ENCODE measurements at regions not wholly inside any gene's neighbourhood (a gene's known extent, or its start where the extent isn't known, plus 50 kb on each side); places are given as distances from the start of the nearest gene placed in this dataset.

DNA sequence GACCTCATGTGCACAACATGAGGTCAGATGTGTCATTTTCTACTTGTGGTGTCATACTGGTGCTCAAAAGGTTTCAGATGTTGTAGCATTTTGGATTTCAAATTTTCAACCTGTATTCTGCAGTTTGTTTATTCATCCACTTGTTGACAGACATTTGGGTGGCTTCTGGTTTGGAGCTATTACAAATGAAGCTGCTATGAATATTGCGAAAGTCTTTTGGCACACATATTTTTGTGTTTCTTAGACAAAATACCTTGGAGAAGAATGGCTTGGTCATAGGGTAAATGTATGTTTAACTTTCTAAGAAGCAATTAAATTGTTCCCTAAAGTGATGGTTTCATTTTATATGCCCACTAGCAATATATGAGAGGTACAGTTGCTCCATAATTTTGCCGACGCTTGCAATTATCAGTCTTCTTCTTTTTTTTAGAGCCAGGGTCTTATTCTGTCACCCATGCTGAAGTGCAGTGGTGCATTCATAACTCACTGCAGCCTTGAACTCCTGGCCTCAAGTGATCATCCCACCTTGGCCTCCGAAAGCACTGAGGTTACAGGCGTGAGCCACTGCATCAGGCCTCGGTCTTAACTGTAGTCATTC, 70.7 kb upstream of the TRPC7 start:
- no peak for DNase-seq (ENCODE audit: low spot score)
- H3K9me3 ChIP-seq (ENCODE audit: low read depth) = no peaks in the 10 kb centered on the region
- Mint-ChIP-seq H3K36me3 (no peaks in the 10 kb centered on the region), H3K4me3 (no peak overlapping the region), H3K27me3 (ENCODE audit: insufficient read depth, low read depth) (no peaks in the 10 kb centered on the region), H3K4me1 (peaks cover 5% of the 10 kb centered on the region), H3K9me3 (no peaks in the 10 kb centered on the region), H3K27ac (no peak overlapping the region)
- no peaks in the 10 kb centered on the region for H4K20me1 ChIP-seq (ENCODE audit: low read depth)
- H2AFZ ChIP-seq (replicated peaks) = no peak overlapping the region
- H3K27me3 ChIP-seq = no peaks in the 10 kb centered on the region
- H3K4me1 ChIP-seq = no peaks in the 10 kb centered on the region
- no peak overlapping the region for H3K27ac ChIP-seq
- H3K4me3 ChIP-seq = no peak overlapping the region
- no peak overlapping the region for H3K9ac ChIP-seq
- TF ChIP-seq EZH2phosphoT487 (IDR thresholded peaks at IDR 0.05) (no peak), EZH2 (IDR thresholded peaks at IDR 0.05) (no peak), CTCF (IDR thresholded peaks at IDR 0.05) (no peak)
- H3K36me3 ChIP-seq = no peaks in the 10 kb centered on the region
- H3K79me2 ChIP-seq (ENCODE audit: low read depth) = no peaks in the 10 kb centered on the region
- H3F3A ChIP-seq (ENCODE audit: low read depth) = no peaks in the 10 kb centered on the region
- no peak overlapping the region for H3K4me2 ChIP-seq

- Histone ChIP-seq H3K4me3 (no peak overlapping the region), H3K4me1 (no peaks in the 10 kb centered on the region), H3K9ac (no peak overlapping the region), H3K27ac (no peak overlapping the region), H4K20me1 (ENCODE audit: low read depth) (no peaks in the 10 kb centered on the region), H3K27me3 (no peaks in the 10 kb centered on the region), H3F3A (ENCODE audit: low read depth) (no peaks in the 10 kb centered on the region), H3K4me2 (no peak overlapping the region), H3K36me3 (no peaks in the 10 kb centered on the region), H3K9me3 (ENCODE audit: low read depth) (no peaks in the 10 kb centered on the region), H2AFZ (replicated peaks) (no peak overlapping the region), H3K79me2 (ENCODE audit: low read depth) (no peaks in the 10 kb centered on the region)
- TF ChIP-seq EZH2 (IDR thresholded peaks at IDR 0.05) = no peak
- TF ChIP-seq EZH2phosphoT487 (IDR thresholded peaks at IDR 0.05) = no peak
- TF ChIP-seq CTCF (IDR thresholded peaks at IDR 0.05) = no peak
- H3K27me3 Mint-ChIP-seq (ENCODE audit: insufficient read depth, low read depth) = no peaks in the 10 kb centered on the region
- DNase-seq (ENCODE audit: low spot score) = no peak
- no peaks in the 10 kb centered on the region for H3K9me3 Mint-ChIP-seq
- no peak overlapping the region for H3K4me3 Mint-ChIP-seq
- H3K4me1 Mint-ChIP-seq = peaks cover 5% of the 10 kb centered on the region
- no peaks in the 10 kb centered on the region for H3K36me3 Mint-ChIP-seq
- H3K27ac Mint-ChIP-seq = no peak overlapping the region
Observed at GRCh38 chr5:136434795-136435194, 69.5 kb upstream of the TRPC7 start.

- no peak overlapping the region for H3K27ac Mint-ChIP-seq
- no peak for DNase-seq (ENCODE audit: low spot score)
- Histone ChIP-seq H3K9ac (no peak overlapping the region), H3K4me1 (no peaks in the 10 kb centered on the region), H3K4me2 (no peak overlapping the region), H4K20me1 (ENCODE audit: low read depth) (no peaks in the 10 kb centered on the region), H3K36me3 (no peaks in the 10 kb centered on the region), H3K79me2 (ENCODE audit: low read depth) (no peaks in the 10 kb centered on the region), H3K27ac (no peak overlapping the region), H3K4me3 (no peak overlapping the region), H2AFZ (replicated peaks) (no peak overlapping the region), H3F3A (ENCODE audit: low read depth) (no peaks in the 10 kb centered on the region), H3K9me3 (ENCODE audit: low read depth) (no peaks in the 10 kb centered on the region), H3K27me3 (no peaks in the 10 kb centered on the region)
- H3K27me3 Mint-ChIP-seq (ENCODE audit: insufficient read depth, low read depth) = no peaks in the 10 kb centered on the region
- no peak overlapping the region for H3K4me3 Mint-ChIP-seq
- no peaks in the 10 kb centered on the region for H3K36me3 Mint-ChIP-seq
- no peaks in the 10 kb centered on the region for H3K9me3 Mint-ChIP-seq
- H3K4me1 Mint-ChIP-seq = peaks cover 5% of the 10 kb centered on the region
- no peak for TF ChIP-seq CTCF (IDR thresholded peaks at IDR 0.05)
- no peak for TF ChIP-seq EZH2phosphoT487 (IDR thresholded peaks at IDR 0.05)
- TF ChIP-seq EZH2 (IDR thresholded peaks at IDR 0.05) = no peak
Observed at GRCh38 chr5:136432705-136433104, 67.4 kb upstream of the TRPC7 start.

Data from neural progenitor cell (in vitro differentiated cells).